ENCODE measurements at regions not wholly inside any gene's neighbourhood (a gene's known extent, or its start where the extent isn't known, plus 50 kb on each side); places are given as distances from the start of the nearest gene placed in this dataset.
"Not testable (repeated sequence)": the region's sequence is repeated elsewhere in the genome, so short reads cannot be mapped to it uniquely, and the experiment has no call there.

DNA sequence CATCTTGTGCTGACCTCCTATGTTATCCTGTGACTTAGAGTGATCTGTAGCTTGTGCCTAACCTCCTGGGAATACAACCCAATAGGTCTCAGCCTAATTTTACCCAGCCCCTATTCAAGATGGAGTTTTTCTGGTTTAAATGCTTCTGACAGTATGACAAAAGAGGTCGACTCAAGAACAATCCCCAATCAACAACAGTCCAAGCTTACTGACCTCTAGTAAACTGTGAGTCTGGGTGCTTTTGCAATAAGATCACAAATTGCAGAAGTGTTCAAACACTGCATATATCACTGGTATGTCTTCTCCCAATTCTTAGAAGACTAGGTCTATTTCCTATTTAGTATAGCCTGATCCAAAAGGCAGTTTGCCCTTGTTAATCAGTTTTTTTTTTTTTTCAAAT, 323.5 kb upstream of the PTGER4 start:
- no peak for DNase-seq (ENCODE audit: low read depth in 3 of 3, low spot score in 2 of 3)

DNA sequence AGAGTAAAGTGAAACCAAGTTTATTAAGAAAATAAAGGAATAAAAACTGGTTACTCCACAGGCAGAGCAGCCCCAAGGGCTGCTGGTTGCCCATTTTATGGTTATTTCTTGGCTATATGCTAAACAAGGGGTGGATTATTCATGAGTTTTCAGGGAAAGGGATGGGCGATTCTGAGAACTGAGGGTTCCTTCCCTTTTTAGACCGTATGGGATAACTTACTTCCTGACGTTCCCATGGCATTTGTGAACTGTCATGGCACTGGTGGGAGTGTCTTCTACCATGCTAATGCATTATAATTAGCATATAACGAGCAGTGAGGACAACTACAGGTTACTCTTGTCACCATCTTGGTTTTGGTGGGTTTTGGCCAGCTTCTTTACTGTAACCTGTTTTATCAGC, 323.9 kb upstream of the PTGER4 start:
- DNase-seq (ENCODE audit: low read depth in 3 of 3, low spot score in 2 of 3) = no peak

DNA sequence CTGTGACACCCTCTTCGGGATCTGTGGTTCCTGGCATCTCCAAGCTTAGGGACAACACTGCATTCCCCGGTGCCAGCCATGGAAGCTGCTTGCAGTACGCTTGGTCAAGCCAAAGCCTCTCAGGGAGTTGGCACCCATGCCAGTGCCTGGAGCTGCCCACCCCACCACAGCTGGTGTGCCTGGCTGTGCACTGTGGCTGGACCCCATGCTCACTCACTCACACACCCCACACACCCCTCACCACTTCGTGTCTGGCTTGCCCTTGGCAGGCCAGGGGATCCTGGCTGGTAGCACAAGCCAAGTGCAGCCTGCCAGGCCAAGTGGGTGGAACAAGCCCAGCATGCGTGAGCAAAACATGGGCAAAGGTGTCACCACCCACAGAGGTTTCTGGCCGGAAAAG, 324.5 kb upstream of the PTGER4 start:
- no peak for DNase-seq (ENCODE audit: low read depth in 3 of 3, low spot score in 2 of 3)

DNA sequence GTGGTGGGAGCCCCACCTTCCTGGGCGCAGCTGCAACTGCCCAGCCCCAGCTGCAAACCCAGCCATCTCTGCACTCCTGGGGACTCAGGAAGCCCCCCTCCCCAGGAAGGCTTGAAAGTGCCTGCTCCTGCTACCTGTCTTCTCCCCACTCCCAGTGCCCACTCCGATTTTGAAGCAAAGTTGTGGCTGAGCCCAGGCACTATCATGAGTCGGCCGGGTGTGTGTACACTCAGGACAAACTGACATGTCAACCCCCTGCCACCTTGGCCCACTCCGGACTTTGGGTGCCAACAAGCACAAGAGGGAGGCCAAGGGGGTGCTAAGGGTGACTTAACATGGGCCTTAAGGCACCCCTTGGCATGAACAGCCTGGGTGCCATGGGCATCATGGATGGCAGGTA, 325.5 kb upstream of the PTGER4 start:
- DNase-seq (ENCODE audit: low read depth in 3 of 3, low spot score in 2 of 3) = no peak

DNA sequence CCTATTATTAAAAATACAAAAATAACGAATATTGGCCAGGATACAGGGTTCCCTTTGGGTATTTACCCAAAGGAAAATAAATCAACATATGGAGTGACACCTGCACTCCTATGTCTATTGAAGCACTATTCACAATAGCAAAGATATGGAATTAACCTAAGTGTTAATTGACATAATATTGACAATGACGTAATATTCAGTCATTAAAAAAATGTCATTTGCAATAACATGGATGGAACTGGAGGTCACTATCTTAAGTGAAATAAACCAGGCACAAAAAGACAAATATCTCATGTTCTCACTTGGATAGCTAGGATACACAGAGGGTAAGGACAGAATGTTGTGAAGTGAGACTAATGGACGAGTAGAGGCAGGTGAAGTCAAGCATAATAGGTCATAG, 326.3 kb upstream of the PTGER4 start:
- DNase-seq (ENCODE audit: low read depth in 3 of 3, low spot score in 2 of 3) = no peak

DNA sequence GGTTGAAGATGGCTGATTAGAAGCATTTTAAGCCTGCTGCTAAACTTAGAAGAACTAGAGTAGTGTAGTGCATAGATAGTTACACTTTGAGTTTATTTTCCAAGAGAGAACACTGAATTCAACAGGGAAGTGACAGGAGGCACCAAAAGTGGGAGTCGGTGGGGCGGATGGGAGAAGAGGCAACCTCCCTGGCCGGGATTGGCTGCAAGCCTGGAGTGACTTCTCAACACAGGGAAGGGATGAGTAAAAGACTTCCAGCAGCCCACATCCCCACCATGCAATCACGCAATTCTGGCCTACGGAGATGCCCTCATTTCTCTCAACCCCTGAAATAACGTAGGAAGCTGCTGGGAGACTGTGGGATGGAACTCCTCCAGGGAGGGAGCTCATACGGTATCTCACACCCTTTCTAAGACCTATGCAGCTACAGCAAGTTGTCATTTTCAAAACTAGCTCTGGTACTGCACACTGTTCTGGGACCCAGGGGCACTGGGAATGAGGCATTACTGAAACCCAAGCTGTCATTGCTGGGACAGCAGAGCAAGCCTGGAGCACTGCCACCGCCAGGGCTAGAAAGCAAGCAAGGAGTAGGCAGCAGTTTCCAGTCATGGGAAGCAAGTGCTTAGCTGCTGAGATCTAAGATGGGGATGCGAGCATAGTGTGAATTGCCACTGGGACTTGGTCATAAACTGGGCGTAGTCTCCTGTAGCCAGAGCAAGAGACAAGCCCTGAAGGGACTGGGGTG, 331.6 kb upstream of the PTGER4 start:
- no peak for DNase-seq (ENCODE audit: low read depth in 3 of 3, low spot score in 2 of 3)

DNA sequence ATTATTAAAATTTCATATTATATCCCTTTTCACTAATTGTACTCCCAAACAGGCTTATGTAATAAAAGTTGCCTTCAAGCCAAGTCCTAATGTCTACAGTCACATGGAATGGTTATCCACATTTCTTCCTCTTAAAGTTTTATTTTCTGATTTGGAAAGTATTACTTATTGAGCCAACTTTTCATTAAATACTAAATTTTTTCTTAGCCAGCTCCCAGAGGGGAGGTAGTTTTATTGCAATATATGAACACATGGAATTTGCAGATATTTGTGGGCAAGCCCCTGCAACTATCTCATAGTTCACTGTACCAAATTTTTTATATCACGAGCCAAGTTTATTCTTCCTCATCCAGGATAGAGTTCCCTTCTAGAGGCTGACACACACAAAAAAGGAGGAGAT, 332.8 kb upstream of the PTGER4 start:
- DNase-seq (ENCODE audit: low read depth in 3 of 3, low spot score in 2 of 3) = no peak

DNA sequence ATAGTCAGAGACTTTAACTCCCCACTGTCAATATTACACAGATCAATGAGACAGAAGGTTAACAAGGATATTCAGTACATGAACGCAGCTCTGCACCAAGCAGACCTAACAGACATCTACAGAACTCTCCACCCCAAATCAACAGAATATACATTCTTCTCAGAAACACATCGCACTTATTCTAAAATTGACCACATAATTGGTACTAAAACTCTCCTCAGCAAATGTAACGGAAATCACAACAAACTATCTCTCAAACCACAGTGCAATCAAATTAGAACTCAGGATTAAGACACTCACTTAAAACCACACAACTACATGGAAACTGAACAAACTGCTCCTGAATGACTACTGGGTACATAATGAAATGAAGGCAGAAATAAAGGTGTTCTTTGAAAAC, 341.3 kb upstream of the PTGER4 start:
- not testable (repeated sequence) for DNase-seq (ENCODE audit: low read depth in 3 of 3, low spot score in 2 of 3)

DNA sequence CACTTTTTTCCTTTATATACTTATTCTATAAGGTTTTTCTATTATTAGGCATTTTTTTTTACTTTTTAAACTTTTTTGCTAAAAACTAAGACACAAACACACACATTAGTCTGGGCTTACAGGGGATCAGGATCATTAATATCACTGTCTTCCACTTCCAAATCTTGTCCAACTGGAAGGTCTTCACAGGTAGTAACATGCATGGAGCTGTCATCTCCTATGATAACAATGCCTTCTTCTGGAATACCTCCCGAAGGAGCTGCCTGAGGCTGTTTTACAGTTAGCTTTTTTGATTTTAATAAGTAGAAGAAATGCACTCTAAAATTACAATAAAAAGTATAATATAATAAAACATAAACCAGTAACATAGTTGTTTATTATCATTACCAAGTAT, 345.5 kb upstream of the PTGER4 start:
- no peak for DNase-seq (ENCODE audit: low read depth in 3 of 3, low spot score in 2 of 3)

DNA sequence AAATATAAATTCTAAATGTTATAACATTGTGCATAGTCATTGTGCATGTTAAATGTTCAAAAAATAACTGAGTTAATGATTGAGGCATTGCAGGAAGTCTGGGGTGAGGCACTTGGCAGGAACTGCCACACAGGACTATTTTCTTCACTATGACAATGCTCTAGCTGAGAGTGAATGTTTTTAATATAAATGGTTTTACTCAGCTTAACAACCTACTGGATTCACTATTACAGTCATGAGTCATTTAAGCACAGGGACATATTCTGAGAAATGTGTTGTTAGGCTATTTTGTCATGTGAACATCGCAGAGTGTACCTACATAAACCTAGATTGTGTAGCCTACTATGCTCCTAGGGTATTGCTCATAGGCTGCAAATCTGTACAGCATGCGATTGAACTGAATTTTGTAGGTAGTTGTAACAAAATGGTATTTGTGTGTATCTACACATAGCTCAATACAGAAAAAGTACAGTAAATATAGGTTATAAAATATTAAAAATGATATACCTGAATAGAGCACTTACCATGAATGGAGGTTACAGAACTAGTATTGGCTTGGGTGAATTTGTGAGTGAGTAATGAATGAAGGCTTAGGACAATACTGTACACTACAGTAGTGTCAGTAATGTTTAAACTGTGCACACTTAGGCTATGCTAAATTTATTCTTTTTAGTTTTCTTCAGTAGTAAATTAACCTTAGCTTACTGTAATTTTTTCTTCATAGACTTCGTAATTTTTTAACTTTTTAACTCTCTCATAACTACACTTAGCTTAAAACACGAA, 346.1 kb upstream of the PTGER4 start:
- DNase-seq (ENCODE audit: low read depth in 3 of 3, low spot score in 2 of 3) = no peak

DNA sequence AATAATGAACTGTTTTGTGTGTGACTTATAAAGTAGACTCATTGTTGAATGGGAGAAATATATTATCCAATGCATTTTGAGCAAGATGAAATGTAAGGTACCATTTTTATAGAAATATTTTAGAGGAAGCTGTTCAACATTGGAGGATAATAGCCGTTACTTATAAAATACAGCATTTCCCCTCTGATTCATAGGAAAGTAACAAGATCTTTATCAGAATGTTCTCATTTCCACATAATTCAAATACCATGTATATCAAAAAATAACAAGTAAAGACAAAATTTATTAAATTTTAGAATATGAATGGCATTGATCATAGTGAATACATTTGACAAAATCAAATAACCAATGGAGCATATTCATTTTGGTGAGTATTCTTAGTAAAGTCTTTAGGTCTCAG, 346.7 kb upstream of the PTGER4 start:
- no peak for DNase-seq (ENCODE audit: low read depth in 3 of 3, low spot score in 2 of 3)

DNA sequence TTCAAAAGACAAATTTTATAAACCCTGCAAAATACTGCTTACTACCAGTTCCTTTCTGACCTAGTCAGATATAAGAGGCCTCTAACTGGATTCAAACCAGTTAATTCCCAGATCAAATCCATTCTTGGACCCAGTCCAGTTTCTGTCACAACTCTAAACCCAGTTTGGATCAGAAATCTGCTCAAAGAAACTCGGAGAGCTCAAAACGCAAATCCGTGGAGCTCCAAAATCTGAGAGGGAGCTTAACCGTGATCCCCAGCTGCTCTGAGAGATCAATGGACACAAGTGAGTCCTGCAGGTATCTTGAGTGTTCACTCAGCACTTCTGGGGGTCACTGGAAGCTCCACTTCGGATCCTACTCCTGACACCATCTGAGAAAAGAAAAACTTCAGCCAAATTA, 348.1 kb upstream of the PTGER4 start:
- no peak for DNase-seq (ENCODE audit: low read depth in 3 of 3, low spot score in 2 of 3)

DNA sequence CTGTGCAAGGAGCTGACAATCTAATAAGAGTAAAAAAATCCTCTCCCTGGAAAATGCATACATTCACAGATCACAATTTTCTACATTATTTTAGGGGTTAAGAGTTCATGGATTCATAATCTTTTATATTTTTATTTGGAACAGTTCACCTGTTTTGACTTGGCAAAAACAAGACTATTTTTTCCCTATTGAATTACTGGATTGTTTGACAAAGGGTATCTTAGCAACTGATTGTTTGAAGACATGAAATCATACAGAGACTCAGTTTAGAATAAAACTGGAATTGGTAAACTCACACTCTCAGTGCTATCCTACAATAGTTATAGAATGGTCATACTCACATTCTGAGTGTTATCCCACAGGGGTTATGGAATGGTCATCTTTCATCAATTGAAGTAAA, 358.2 kb upstream of the PTGER4 start:
- no peak for DNase-seq (ENCODE audit: low read depth in 3 of 3, low spot score in 2 of 3)

DNA sequence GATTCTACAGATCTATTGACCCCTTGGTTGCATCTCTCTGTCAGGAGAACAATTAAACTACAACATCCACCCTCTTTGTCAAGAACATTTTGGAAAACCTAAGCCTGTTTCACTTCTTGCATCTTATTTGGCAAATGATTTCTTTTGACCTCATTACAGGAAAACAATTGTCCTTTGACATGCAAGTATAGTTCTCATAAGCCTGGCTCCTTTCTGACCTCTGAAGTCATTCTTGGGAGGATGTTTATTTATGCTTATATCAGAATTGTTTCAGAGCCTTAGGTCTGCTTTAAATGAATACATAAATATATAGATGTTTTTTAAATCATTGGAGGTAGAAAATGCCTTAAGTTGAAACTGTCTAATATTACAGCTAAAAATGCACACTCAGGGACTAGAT, 361.3 kb upstream of the PTGER4 start:
- no peak for DNase-seq (ENCODE audit: low read depth in 3 of 3, low spot score in 2 of 3)

DNA sequence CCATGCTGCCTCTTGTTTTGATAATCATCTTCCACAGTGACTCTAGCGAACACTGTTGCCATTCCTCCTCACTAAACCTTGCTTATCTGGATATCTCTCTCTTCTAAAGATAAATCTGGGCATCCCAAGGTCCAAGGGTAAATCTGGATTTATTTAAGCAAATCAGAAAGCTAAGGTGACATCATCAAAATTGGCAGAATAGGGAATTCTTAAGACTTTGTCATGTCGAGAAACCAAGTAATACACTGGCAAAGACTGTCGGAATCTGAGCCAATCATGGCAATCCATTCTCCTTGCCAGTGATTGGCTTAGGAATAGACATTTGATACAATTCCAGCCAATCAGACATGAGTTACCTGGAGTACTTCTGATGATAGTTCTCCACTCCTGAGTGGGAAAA, 362.7 kb upstream of the PTGER4 start:
- no peak for DNase-seq (ENCODE audit: low read depth in 3 of 3, low spot score in 2 of 3)

DNA sequence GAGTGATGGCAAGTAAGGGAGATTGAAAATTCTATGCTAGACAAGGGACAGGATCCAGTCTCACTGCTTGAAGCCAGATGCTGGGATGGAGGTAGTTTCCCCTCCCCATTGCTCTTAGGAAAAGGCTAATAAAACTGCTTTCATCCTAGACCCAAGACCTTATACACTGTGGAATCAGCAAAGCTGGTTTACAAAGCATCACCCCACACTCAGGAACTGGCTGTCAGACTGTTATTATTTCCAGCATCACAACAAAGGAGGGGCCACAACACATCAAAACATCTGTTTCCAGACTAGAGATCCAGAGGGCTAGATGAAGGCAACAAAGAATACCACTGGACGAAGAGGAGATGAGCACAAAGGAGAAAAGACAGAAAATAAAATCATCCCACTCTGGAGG, 364.6 kb upstream of the PTGER4 start:
- no peak for DNase-seq (ENCODE audit: low read depth in 3 of 3, low spot score in 2 of 3)

DNA sequence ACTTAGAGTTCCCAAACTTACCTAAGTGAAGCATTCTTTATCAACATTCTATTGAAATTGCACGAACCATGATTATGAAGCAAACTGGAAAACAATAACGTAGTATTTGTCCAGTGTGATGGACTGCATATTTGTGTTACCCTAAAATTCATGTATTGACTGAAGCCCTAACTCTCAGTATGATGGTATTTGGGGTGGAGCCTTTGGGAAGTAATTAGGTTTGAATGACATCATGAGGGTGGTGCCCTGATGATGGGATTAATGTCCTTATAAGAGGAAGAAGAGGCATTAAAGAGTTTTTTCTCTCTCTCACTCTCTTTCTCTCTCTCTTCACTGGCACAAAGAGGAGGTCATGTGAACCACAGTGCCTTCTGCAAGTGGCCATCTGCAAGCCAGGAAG, 365.4 kb upstream of the PTGER4 start:
- DNase-seq (ENCODE audit: low read depth in 3 of 3, low spot score in 2 of 3) = no peak

DNA sequence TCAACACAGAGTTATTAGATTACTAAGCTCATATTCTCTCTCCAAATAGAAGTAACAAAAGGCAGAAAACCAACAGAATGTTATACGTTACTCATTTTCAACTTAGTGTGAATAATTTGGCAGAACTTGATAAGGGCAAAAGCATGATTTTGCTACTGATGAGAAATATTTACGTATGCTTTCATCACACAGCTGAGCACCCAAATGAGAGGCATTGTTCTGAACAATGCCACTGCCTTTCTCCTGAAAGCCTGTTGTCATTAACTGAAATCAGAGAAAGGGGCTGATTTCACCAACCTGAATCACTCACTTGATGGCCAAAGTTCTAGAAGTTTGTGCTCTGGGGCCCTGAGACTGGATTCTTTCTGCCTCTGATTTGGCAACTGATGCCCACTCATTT, 367.5 kb upstream of the PTGER4 start:
- no peak for DNase-seq (ENCODE audit: low read depth in 3 of 3, low spot score in 2 of 3)

DNA sequence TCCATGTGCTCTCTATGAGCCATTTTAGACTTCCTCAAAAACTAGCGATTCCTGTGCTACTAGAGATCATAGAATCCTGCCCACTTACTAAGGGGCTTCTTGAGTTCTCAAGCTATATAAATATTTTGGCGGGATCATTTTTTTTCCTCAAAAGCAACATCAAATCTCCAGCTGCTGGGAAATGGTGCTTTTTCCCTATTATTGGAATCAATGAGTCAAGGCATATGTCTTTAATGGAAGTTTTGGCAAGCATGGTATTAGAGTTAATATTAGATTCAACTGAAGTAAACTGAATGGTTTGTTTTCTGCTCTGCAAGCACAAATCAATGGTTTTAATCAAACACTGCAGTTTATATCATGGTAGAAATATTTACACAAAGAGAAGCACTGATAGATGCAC, 369.9 kb upstream of the PTGER4 start:
- DNase-seq (ENCODE audit: low read depth in 3 of 3, low spot score in 2 of 3) = no peak

DNA sequence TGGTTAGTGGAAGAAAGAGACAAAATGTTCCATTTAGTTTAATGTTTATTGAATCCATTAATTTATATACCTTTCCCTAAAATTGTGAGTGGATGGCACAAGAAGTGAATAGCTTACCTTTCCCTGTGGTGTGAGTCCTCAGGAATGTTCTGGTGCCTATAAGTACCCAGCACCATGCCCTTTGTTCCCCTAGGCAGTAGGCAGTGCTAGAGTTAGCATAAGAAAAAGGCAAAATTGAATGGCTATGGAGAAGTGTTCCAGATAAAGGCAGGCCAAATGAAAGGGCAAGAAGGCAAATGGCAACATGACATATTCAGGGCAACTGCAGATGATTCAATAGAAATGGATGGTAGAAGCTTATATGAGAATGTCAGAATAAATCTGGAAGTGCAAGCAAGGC, 370.8 kb upstream of the PTGER4 start:
- no peak for DNase-seq (ENCODE audit: low read depth in 3 of 3, low spot score in 2 of 3)

DNA sequence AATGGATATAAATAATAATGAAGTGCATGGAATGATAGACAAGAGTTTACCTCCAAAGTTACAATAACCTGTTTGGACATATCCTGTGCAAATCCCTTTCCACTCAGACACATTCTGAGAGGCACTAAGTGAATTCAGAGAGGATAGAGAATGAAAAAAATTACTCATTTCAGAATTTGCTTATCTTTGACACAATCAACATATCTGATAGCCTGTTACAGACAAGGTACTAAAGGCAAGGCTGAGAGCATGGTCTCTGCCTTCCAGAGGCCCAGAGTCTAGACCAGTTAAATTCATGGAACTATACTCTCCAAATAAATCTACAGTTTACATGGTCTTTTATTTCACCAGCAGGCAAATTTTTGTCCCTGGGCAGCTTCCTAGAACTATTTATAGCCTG, 371.8 kb upstream of the PTGER4 start:
- no peak for DNase-seq (ENCODE audit: low read depth in 3 of 3, low spot score in 2 of 3)

DNA sequence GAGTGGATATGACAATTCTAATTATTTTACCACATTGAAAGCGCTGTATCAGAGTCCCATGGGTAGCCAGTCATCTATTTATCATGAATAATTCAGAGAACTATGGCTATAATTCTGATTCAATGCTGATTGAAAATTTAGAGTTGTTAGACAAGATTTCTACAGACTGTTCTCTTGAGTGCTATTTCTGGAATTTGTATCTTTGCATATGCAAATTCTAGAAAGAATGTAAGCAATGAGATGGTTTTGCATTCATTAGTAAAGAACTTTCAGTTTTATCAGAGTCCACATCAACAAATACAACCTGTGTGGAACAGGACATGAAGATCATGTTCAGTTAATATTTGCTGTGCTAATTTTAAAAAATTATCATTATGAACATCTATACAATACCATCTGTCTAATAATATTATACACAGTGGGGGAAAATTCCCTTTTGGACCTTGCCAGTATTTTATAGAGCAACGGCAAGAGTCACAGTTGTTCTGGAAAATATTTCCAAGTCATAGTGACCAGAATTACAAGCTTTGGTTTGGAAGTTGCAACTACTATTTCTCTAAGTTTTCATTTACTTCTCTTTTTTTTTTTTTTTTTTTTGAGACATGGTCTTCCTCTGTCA, 372.7 kb upstream of the PTGER4 start:
- no peak for DNase-seq (ENCODE audit: low read depth in 3 of 3, low spot score in 2 of 3)

All from right renal cortex interstitium (tissue), 3 donors.